ENCODE measurements at regions not wholly inside any gene's neighbourhood (a gene's known extent, or its start where the extent isn't known, plus 50 kb on each side); places are given as distances from the start of the nearest gene placed in this dataset.

GRCh38 chr2:144086965-144087364 lies 433.0 kb downstream of the ZEB2 start (continued):
- TF ChIP-seq FOXA1 (IDR thresholded peaks at IDR 0.05) (no peak), SP1 (IDR thresholded peaks at IDR 0.05) (no peak), NR2F2 (IDR thresholded peaks at IDR 0.05) (no peak), HNF4G (IDR thresholded peaks at IDR 0.05) (no peak), RAD21 (IDR thresholded peaks at IDR 0.05) (no peak), TAF1 (conservative IDR thresholded peaks at IDR 0.05) (no peak), HNF4A (conservative IDR thresholded peaks at IDR 0.05) (no peak), GABPA (IDR thresholded peaks at IDR 0.05 in 1 of 2, conservative IDR thresholded peaks at IDR 0.05 in 1 of 2) (no peak), FOXA2 (IDR thresholded peaks at IDR 0.05) (no peak), YY1 (IDR thresholded peaks at IDR 0.05) (no peak), RXRA (IDR thresholded peaks at IDR 0.05) (no peak), MAX (IDR thresholded peaks at IDR 0.05) (no peak)

GRCh38 chr2:144085016-144085415 lies 434.9 kb downstream of the ZEB2 start:
- TF ChIP-seq NR2F2 (IDR thresholded peaks at IDR 0.05) (no peak), ATF3 (IDR thresholded peaks at IDR 0.05) (no peak), HNF4A (conservative IDR thresholded peaks at IDR 0.05) (no peak), MAX (IDR thresholded peaks at IDR 0.05) (no peak), CTCF (IDR thresholded peaks at IDR 0.05; ENCODE audit: low read depth, low read length, missing input control) (no peak), RAD21 (IDR thresholded peaks at IDR 0.05) (no peak), GABPA (IDR thresholded peaks at IDR 0.05 in 1 of 2, conservative IDR thresholded peaks at IDR 0.05 in 1 of 2) (no peak), HNF4G (IDR thresholded peaks at IDR 0.05) (no peak), REST (IDR thresholded peaks at IDR 0.05) (no peak), YY1 (IDR thresholded peaks at IDR 0.05) (no peak), RXRA (IDR thresholded peaks at IDR 0.05) (no peak), FOXA2 (IDR thresholded peaks at IDR 0.05) (no peak), SP1 (IDR thresholded peaks at IDR 0.05) (no peak), ZBTB33 (IDR thresholded peaks at IDR 0.05) (no peak), JUND (IDR thresholded peaks at IDR 0.05) (no peak), FOXA1 (IDR thresholded peaks at IDR 0.05) (no peak), EGR1 (IDR thresholded peaks at IDR 0.05; ENCODE audit: low read depth in 2 of 2) (no peak)
- Histone ChIP-seq H3K4me3 (ENCODE audit: low read depth in 1 of 3, low read length in 3 of 3) (no peak overlapping the region), H3K9me3 (ENCODE audit: control insufficient read depth in 4 of 4, low read length in 3 of 4) (no peaks in the 10 kb centered on the region), H3K36me3 (ENCODE audit: control insufficient read depth in 4 of 4, insufficient read depth in 3 of 4, low read depth in 1 of 4, low read length in 3 of 4) (no peaks in the 10 kb centered on the region), H3K4me1 (ENCODE audit: control insufficient read depth in 4 of 4, insufficient read depth in 4 of 4, low read length in 3 of 4) (no peaks in the 10 kb centered on the region), H3K27me3 (ENCODE audit: control insufficient read depth in 4 of 4, insufficient read depth in 4 of 4, low read length in 3 of 4) (no peaks in the 10 kb centered on the region), H3K9ac (ENCODE audit: low read depth in 1 of 2, low read length in 2 of 2) (no peak overlapping the region), H3K27ac (ENCODE audit: low read depth in 1 of 2, low read length in 2 of 2) (no peak overlapping the region)
- 90% methylated on average over 3 of the region's 3 CpGs for WGBS
- no peak for DNase-seq (ENCODE audit: low spot score)
